MM.1S (cell line): ENCODE measurements at regions not wholly inside any gene's neighbourhood (a gene's known extent, or its start where the extent isn't known, plus 50 kb on each side); places are given as distances from the start of the nearest gene placed in this dataset.

Experiments used
- DNase-seq: peaks from one replicate; pipeline ENCODE4 v3.0.0-alpha.2; 2015
- H2AFZ ChIP-seq: fragments of 300-600 bp; sonication (generic); 2 replicates; pipeline ENCODE4 v1.6.0; 2016; ENCODE audit warnings: antibody characterized with exemption, low read length
- H3F3A ChIP-seq: fragments of 300-600 bp; sonication (generic); 2 replicates; pipeline ENCODE4 v1.6.1; 2016; ENCODE audit warnings: mild to moderate bottlenecking, antibody characterized with exemption, low read length, moderate library complexity, mixed read lengths; ENCODE audit not compliant: insufficient read depth
- H3K27ac ChIP-seq: fragments of 300-600 bp; sonication (generic); 2 replicates; pipeline ENCODE4 v1.5.1; 2016; ENCODE audit warnings: mild to moderate bottlenecking, low read length
- H3K27me3 ChIP-seq: fragments of 300-600 bp; sonication (generic); replicated peaks from 2 replicates; pipeline ENCODE4 v1.6.0; 2016; ENCODE audit warnings: low read length; ENCODE audit not compliant: insufficient read depth
- H3K36me3 ChIP-seq: fragments of 300-600 bp; sonication (generic); replicated peaks from 2 replicates; pipeline ENCODE4 v1.6.1; 2016; ENCODE audit warnings: mild to moderate bottlenecking, low read length, mixed read lengths; ENCODE audit not compliant: insufficient read depth
- H3K4me1 ChIP-seq: fragments of 300-600 bp; sonication (generic); 2 replicates; pipeline ENCODE4 v1.6.1; 2016; ENCODE audit warnings: low read length, mixed read lengths
- H3K4me2 ChIP-seq: fragments of 300-600 bp; sonication (generic); 2 replicates; pipeline ENCODE4 v1.6.0; 2016; ENCODE audit warnings: low read depth, low read length
- H3K4me3 ChIP-seq: fragments of 300-600 bp; sonication (generic); 2 replicates; pipeline ENCODE4 v1.5.1; 2016; ENCODE audit warnings: low read length, mixed read lengths
- H3K79me2 ChIP-seq: fragments of 300-600 bp; sonication (generic); 2 replicates; pipeline ENCODE4 v1.6.1; 2016; ENCODE audit warnings: mixed run types, low read length, mixed read lengths
- H3K9ac ChIP-seq: fragments of 300-600 bp; sonication (generic); 2 replicates; pipeline ENCODE4 v1.6.1; 2016; ENCODE audit warnings: low read length, mixed read lengths
- H3K9me2 ChIP-seq: fragments of 300-600 bp; sonication (generic); replicated peaks from 2 replicates; pipeline ENCODE4 v1.6.1; 2016; ENCODE audit warnings: mild to moderate bottlenecking, low read length, mixed read lengths; ENCODE audit not compliant: insufficient read depth
- H3K9me3 ChIP-seq: fragments of 300-600 bp; sonication (generic); replicated peaks from 2 replicates; pipeline ENCODE4 v1.6.1; 2016; ENCODE audit warnings: mild to moderate bottlenecking, low read length, mixed read lengths; ENCODE audit not compliant: insufficient read depth
- H4K20me1 ChIP-seq: fragments of 300-600 bp; sonication (generic); 2 replicates; pipeline ENCODE4 v1.6.1; 2016; ENCODE audit warnings: mild to moderate bottlenecking, low read length, moderate library complexity, mixed read lengths; ENCODE audit not compliant: insufficient read depth
- EZH2 ChIP-seq: fragments of 300-600 bp; sonication (generic); optimal IDR thresholded peaks from 2 replicates; pipeline ENCODE3; 2017; ENCODE audit warnings: low read depth, mild to moderate bottlenecking, antibody characterized with exemption, low read length, mixed read lengths
- EZH2phosphoT487 ChIP-seq: fragments of 300-600 bp; sonication (generic); IDR thresholded peaks from 2 replicates; pipeline ENCODE4 v1.6.1; 2018; ENCODE audit warnings: antibody characterized with exemption, low read length
- TF ChIP-seq, protein P1 (sequence below): fragments of 300-600 bp; sonication (generic); IDR thresholded peaks from 2 replicates; pipeline ENCODE4 v1.5.1; 2016; ENCODE audit warnings: antibody characterized with exemption, low read length, mixed read lengths

- TF ChIP-seq EZH2: no peak
- no peak for TF ChIP-seq EZH2phosphoT487
- TF ChIP-seq, protein P1, sequence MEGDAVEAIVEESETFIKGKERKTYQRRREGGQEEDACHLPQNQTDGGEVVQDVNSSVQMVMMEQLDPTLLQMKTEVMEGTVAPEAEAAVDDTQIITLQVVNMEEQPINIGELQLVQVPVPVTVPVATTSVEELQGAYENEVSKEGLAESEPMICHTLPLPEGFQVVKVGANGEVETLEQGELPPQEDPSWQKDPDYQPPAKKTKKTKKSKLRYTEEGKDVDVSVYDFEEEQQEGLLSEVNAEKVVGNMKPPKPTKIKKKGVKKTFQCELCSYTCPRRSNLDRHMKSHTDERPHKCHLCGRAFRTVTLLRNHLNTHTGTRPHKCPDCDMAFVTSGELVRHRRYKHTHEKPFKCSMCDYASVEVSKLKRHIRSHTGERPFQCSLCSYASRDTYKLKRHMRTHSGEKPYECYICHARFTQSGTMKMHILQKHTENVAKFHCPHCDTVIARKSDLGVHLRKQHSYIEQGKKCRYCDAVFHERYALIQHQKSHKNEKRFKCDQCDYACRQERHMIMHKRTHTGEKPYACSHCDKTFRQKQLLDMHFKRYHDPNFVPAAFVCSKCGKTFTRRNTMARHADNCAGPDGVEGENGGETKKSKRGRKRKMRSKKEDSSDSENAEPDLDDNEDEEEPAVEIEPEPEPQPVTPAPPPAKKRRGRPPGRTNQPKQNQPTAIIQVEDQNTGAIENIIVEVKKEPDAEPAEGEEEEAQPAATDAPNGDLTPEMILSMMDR: no peak
- no peak overlapping the region for H3K27ac ChIP-seq
These were observed 235.7 kb downstream of the PTH2R start for GRCh38 chr2:208642125-208642779.

DNA sequence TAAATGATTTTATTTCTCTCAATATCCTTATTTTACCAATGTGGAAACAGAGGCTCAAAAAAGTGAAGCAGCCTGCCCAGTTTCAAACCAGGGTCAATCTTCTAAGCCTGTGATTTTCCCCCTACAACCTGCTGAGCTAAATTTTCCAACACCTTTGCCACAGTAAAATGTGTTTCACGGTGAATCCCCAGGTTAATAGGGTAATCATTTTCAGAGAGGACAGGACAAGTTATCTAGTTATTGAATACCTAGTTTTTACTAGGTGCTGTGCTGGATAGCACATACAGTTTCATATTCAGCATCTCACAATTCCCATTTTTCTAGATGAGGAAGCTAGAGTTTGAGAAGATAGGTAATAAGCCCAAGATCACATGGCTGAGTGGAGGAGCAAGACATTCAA is 236.6 kb downstream of the PTH2R start:
- Histone ChIP-seq H2AFZ (no peak overlapping the region), H3K4me3 (no peak overlapping the region), H3K4me2 (no peak overlapping the region), H3K9ac (no peak overlapping the region), H3K27ac (no peak overlapping the region), H3K4me1 (no peaks in the 10 kb centered on the region), H3K9me2 (no peaks in the 10 kb centered on the region), H3K9me3 (no peaks in the 10 kb centered on the region), H4K20me1 (no peaks in the 10 kb centered on the region), H3F3A (no peaks in the 10 kb centered on the region), H3K27me3 (no peaks in the 10 kb centered on the region), H3K36me3 (no peaks in the 10 kb centered on the region), H3K79me2 (no peaks in the 10 kb centered on the region)
- TF ChIP-seq EZH2phosphoT487 (no peak), EZH2 (no peak)
- TF ChIP-seq, protein P1: no peak
- DNase-seq: no peak

More at GRCh38 chr2:208642125-208642779, 235.7 kb downstream of the PTH2R start:
- H2AFZ ChIP-seq: no peak overlapping the region
- no peaks in the 10 kb centered on the region for H3K79me2 ChIP-seq
- no peaks in the 10 kb centered on the region for H3K9me2 ChIP-seq
- H3K9me3 ChIP-seq: no peaks in the 10 kb centered on the region
- no peak overlapping the region for H3K9ac ChIP-seq
- DNase-seq: no peak
- no peaks in the 10 kb centered on the region for H3K36me3 ChIP-seq
- H3K4me1 ChIP-seq: no peaks in the 10 kb centered on the region
- H3K4me3 ChIP-seq: no peak overlapping the region
- no peak overlapping the region for H3K4me2 ChIP-seq
- H4K20me1 ChIP-seq: no peaks in the 10 kb centered on the region
- H3K27me3 ChIP-seq: no peaks in the 10 kb centered on the region
- no peaks in the 10 kb centered on the region for H3F3A ChIP-seq

DNA sequence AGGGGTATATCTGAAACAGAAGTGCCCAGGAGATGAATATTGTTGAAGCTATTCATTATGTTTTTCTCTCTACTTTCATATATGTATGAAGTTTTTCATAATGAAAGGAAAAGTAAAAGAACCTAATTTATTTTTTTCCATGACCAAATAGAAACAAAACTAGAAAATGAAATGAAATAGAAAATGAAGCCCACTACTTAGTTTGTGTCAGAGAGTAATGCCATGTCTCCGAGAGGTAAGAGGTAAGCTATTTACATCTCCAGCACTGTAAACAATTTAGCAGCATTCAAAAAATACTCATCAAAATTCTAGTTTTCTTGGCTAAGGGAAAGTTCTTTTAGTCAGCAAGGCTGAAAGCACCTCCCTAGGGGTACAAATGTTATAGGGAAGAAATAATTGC is 238.6 kb downstream of the PTH2R start:
- TF ChIP-seq EZH2phosphoT487: no peak
- no peak for TF ChIP-seq EZH2
- TF ChIP-seq, protein P1: no peak
- H3K36me3 ChIP-seq: no peaks in the 10 kb centered on the region
- H3K27ac ChIP-seq: no peak overlapping the region

More for the DNA sequence above, 238.6 kb downstream of the PTH2R start:
- Histone ChIP-seq H3F3A (no peaks in the 10 kb centered on the region), H3K79me2 (no peaks in the 10 kb centered on the region), H3K4me2 (no peak overlapping the region), H3K4me1 (no peaks in the 10 kb centered on the region), H3K9ac (no peak overlapping the region), H3K4me3 (no peak overlapping the region), H4K20me1 (no peaks in the 10 kb centered on the region), H3K27me3 (no peaks in the 10 kb centered on the region), H2AFZ (no peak overlapping the region), H3K9me3 (no peaks in the 10 kb centered on the region), H3K9me2 (no peaks in the 10 kb centered on the region)
- no peak for DNase-seq
